Skeletal muscle satellite cell (primary cell): ENCODE measurements at regions not wholly inside any gene's neighbourhood (a gene's known extent, or its start where the extent isn't known, plus 50 kb on each side); places are given as distances from the start of the nearest gene placed in this dataset.
"Not testable (repeated sequence)": the region's sequence is repeated elsewhere in the genome, so short reads cannot be mapped to it uniquely, and the experiment has no call there.

Experiments used
- H3K27me3 ChIP-seq: 2 replicates; pipeline ENCODE4 v1.7.0; 2013; ENCODE audit warnings: low read length; ENCODE audit not compliant: control insufficient read depth, insufficient read depth
- H3K36me3 ChIP-seq: 2 replicates; pipeline ENCODE4 v1.7.0; 2013; ENCODE audit warnings: mild to moderate bottlenecking, control low read depth, low read length; ENCODE audit not compliant: insufficient read depth
- H3K4me1 ChIP-seq: 2 replicates; pipeline ENCODE4 v1.7.0; 2013; ENCODE audit warnings: low read length; ENCODE audit not compliant: control insufficient read depth, insufficient read depth
- H3K4me2 ChIP-seq: 2 replicates; pipeline ENCODE4 v1.7.0; 2013; ENCODE audit warnings: mild to moderate bottlenecking, low read length
- H3K4me3 ChIP-seq: 2 replicates; pipeline ENCODE4 v1.7.0; 2013; ENCODE audit warnings: low read length
- H3K9ac ChIP-seq: 2 replicates; pipeline ENCODE4 v1.7.0; 2013; ENCODE audit warnings: mild to moderate bottlenecking, low read depth, low read length, moderate library complexity
- H3K9me3 ChIP-seq: replicated peaks from 2 replicates; pipeline ENCODE4 v1.7.0; 2013; ENCODE audit warnings: mild to moderate bottlenecking, control low read depth, low read length

GRCh38 chr2:136319237-136319636 is 201.3 kb upstream of the CXCR4 start:
- no peaks in the 10 kb centered on the region for H3K4me1 ChIP-seq
- no peaks in the 10 kb centered on the region for H3K36me3 ChIP-seq
- H3K9me3 ChIP-seq, result no peaks in the 10 kb centered on the region

GRCh38 chr2:136314240-136314639 is 196.3 kb upstream of the CXCR4 start:
- Histone ChIP-seq H3K36me3 (no peaks in the 10 kb centered on the region), H3K9ac (no peak overlapping the region), H3K27me3 (no peaks in the 10 kb centered on the region), H3K4me3 (no peak overlapping the region), H3K4me1 (no peaks in the 10 kb centered on the region), H3K4me2 (no peak overlapping the region), H3K9me3 (no peaks in the 10 kb centered on the region)

More at GRCh38 chr2:136319237-136319636, 201.3 kb upstream of the CXCR4 start:
- Histone ChIP-seq H3K27me3 (no peaks in the 10 kb centered on the region), H3K4me2 (no peak overlapping the region), H3K9ac (no peak overlapping the region), H3K4me3 (no peak overlapping the region)

GRCh38 chr2:136312568-136312967 is 194.6 kb upstream of the CXCR4 start:
- not testable (repeated sequence) for H3K9ac ChIP-seq, H3K9me3 ChIP-seq, H3K36me3 ChIP-seq, H3K27me3 ChIP-seq, H3K4me1 ChIP-seq, H3K4me3 ChIP-seq, H3K4me2 ChIP-seq

- Histone ChIP-seq H3K4me2 (no peak overlapping the region), H3K36me3 (no peaks in the 10 kb centered on the region), H3K9me3 (no peaks in the 10 kb centered on the region), H3K4me3 (no peak overlapping the region), H3K9ac (no peak overlapping the region), H3K4me1 (no peaks in the 10 kb centered on the region), H3K27me3 (no peaks in the 10 kb centered on the region)
Observed at GRCh38 chr2:136310797-136311603, 193.1 kb upstream of the CXCR4 start.

- no peaks in the 10 kb centered on the region for H3K9me3 ChIP-seq
- no peaks in the 10 kb centered on the region for H3K36me3 ChIP-seq
- H3K4me2 ChIP-seq, result no peak overlapping the region
- no peak overlapping the region for H3K4me3 ChIP-seq
- no peak overlapping the region for H3K9ac ChIP-seq
- H3K27me3 ChIP-seq, result no peaks in the 10 kb centered on the region
- H3K4me1 ChIP-seq, result no peaks in the 10 kb centered on the region
Observed at GRCh38 chr2:136310005-136310495, 192.1 kb upstream of the CXCR4 start.

GRCh38 chr2:136308611-136309010 is 190.7 kb upstream of the CXCR4 start:
- no peaks in the 10 kb centered on the region for H3K36me3 ChIP-seq
- H3K27me3 ChIP-seq, result no peaks in the 10 kb centered on the region
- no peak overlapping the region for H3K4me2 ChIP-seq
- H3K4me1 ChIP-seq, result no peaks in the 10 kb centered on the region
- no peaks in the 10 kb centered on the region for H3K9me3 ChIP-seq
- no peak overlapping the region for H3K4me3 ChIP-seq
- no peak overlapping the region for H3K9ac ChIP-seq

GRCh38 chr2:136306836-136307235 is 188.9 kb upstream of the CXCR4 start:
- no peak overlapping the region for H3K4me2 ChIP-seq
- no peak overlapping the region for H3K4me3 ChIP-seq
- no peaks in the 10 kb centered on the region for H3K4me1 ChIP-seq
- H3K9me3 ChIP-seq, result no peaks in the 10 kb centered on the region
- H3K27me3 ChIP-seq, result no peaks in the 10 kb centered on the region
- no peaks in the 10 kb centered on the region for H3K36me3 ChIP-seq
- no peak overlapping the region for H3K9ac ChIP-seq

- Histone ChIP-seq H3K4me1 (no peaks in the 10 kb centered on the region), H3K9me3 (no peaks in the 10 kb centered on the region), H3K4me3 (no peak overlapping the region), H3K4me2 (no peak overlapping the region), H3K27me3 (no peaks in the 10 kb centered on the region), H3K36me3 (no peaks in the 10 kb centered on the region), H3K9ac (no peak overlapping the region)
Observed at GRCh38 chr2:136305517-136306192, 187.7 kb upstream of the CXCR4 start.

GRCh38 chr2:136301006-136301405 is 183.1 kb upstream of the CXCR4 start:
- Histone ChIP-seq H3K4me1 (no peaks in the 10 kb centered on the region), H3K9me3 (no peaks in the 10 kb centered on the region), H3K36me3 (no peaks in the 10 kb centered on the region)

GRCh38 chr2:136298631-136299030 is 180.7 kb upstream of the CXCR4 start:
- no peak overlapping the region for H3K4me3 ChIP-seq
- H3K9me3 ChIP-seq, result no peaks in the 10 kb centered on the region
- no peaks in the 10 kb centered on the region for H3K36me3 ChIP-seq
- no peak overlapping the region for H3K9ac ChIP-seq
- no peaks in the 10 kb centered on the region for H3K4me1 ChIP-seq
- H3K27me3 ChIP-seq, result no peaks in the 10 kb centered on the region
- no peak overlapping the region for H3K4me2 ChIP-seq

More at GRCh38 chr2:136301006-136301405, 183.1 kb upstream of the CXCR4 start:
- no peak overlapping the region for H3K9ac ChIP-seq
- H3K4me2 ChIP-seq, result no peak overlapping the region
- H3K4me3 ChIP-seq, result no peak overlapping the region
- H3K27me3 ChIP-seq, result no peaks in the 10 kb centered on the region

GRCh38 chr2:136297994-136298393 is 180.0 kb upstream of the CXCR4 start:
- H3K27me3 ChIP-seq, result no peaks in the 10 kb centered on the region
- no peaks in the 10 kb centered on the region for H3K4me1 ChIP-seq
- H3K36me3 ChIP-seq, result no peaks in the 10 kb centered on the region
- H3K4me3 ChIP-seq, result no peak overlapping the region
- no peaks in the 10 kb centered on the region for H3K9me3 ChIP-seq
- no peak overlapping the region for H3K4me2 ChIP-seq
- H3K9ac ChIP-seq, result no peak overlapping the region
